ENCODE measurements at regions not wholly inside any gene's neighbourhood (a gene's known extent, or its start where the extent isn't known, plus 50 kb on each side); places are given as distances from the start of the nearest gene placed in this dataset.
"Not testable (repeated sequence)": the region's sequence is repeated elsewhere in the genome, so short reads cannot be mapped to it uniquely, and the experiment has no call there.

GRCh38 chr11:11715075-11715474 is 93.3 kb upstream of the GALNT18 start:
- not testable (repeated sequence) for TF ChIP-seq CTCF (IDR thresholded peaks at IDR 0.05); POLR2AphosphoS5 (IDR thresholded peaks at IDR 0.05; ENCODE audit: low read depth, low read length)
